Spinal cord (tissue), 9 donors: ENCODE measurements at regions not wholly inside any gene's neighbourhood (a gene's known extent, or its start where the extent isn't known, plus 50 kb on each side); places are given as distances from the start of the nearest gene placed in this dataset.

Experiments used
- DNase-seq, 6 donors: peaks; one replicate each; pipeline versions ENCODE4 v3.0.0 to v3.0.0-alpha.2; 2013 to 2015; ENCODE audit warnings: low spot score in 6 of 6, low read depth in 4 of 6
- H3K27ac ChIP-seq: one replicate; pipeline ENCODE4 v1.5.1; 2013; ENCODE audit warnings: low read depth, low read length, control low read depth
- H3K27me3 ChIP-seq: one replicate; pipeline ENCODE4 v1.6.1; 2013; ENCODE audit warnings: low read length; ENCODE audit not compliant: control insufficient read depth, insufficient read depth
- H3K36me3 ChIP-seq: one replicate; pipeline ENCODE4 v1.6.1; 2013; ENCODE audit warnings: low read length; ENCODE audit not compliant: control insufficient read depth, insufficient read depth
- H3K4me1 ChIP-seq: one replicate; pipeline ENCODE4 v1.6.1; 2013; ENCODE audit warnings: low read length; ENCODE audit not compliant: control insufficient read depth, insufficient read depth
- H3K4me3 ChIP-seq: one replicate; pipeline ENCODE4 v1.5.1; 2013; ENCODE audit warnings: low read depth, low read length, control low read depth
- H3K9me3 ChIP-seq: one replicate; pipeline ENCODE4 v1.6.1; 2013; ENCODE audit warnings: low read length; ENCODE audit not compliant: control insufficient read depth, insufficient read depth
- WGBS: methylation state at CpG from one replicate; pipeline ENCODE4 v1.1.5; 2013; ENCODE audit warnings: missing lambda C conversion rate; ENCODE audit not compliant: insufficient coverage; 5-methylcytosine and 5-hydroxymethylcytosine counted together
- donor health status: healthy.

DNA sequence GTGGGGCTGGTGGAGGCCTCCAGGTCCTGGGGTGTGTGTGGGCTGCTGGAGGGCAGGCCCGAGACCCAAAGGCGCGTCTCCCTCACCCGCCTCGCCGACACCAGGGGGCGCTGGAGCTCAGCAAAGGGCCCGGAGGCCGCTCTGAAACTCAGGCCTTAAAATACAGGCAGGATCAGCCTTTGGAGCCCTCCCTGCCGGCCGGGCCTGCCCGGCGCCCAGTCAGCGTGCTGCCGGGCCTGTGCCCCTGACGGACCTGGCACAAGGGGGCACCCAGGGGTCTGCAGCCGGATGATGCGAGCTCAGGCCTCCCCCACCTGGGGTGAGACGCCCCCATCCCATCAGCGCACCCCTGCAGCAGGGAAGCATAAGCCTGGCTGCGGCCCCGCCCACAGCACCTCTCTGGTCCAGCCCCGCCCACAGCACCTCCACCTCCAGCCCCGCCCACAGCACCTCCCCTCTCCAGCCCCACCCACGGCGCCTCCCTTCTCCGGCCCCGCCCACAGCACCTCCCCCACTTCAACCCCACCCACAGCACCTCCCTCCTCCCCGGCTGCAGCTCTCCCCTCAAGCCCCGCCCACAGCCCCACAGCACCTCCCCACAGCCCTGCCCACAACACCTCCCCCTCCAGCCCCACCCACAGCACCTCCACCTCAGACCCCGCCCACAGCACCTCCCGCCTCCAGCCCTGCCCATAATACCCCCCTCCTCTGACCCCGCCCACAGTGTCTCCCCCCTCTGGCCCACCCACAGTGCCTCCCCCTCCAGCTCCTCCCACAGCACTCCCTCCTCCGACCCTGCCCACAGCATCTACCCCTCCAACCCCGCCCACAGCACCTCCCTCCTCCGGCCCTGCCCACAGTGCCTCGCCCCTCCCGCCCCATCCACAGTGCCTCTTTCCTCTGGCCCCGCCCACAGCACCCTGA is 92.8 kb upstream of the OTOS start:
- no peak overlapping the region for H3K27ac ChIP-seq
- no peaks in the 10 kb centered on the region for H3K27me3 ChIP-seq
- H3K4me1 ChIP-seq, result peaks cover 41% of the 10 kb centered on the region
- peaks cover 4% of the 10 kb centered on the region for H3K36me3 ChIP-seq
- DNase-seq, result peak in 2 of 6 donors; percentile 81 to 89
- peaks cover 4% of the 10 kb centered on the region for H3K9me3 ChIP-seq
- H3K4me3 ChIP-seq, result no peak overlapping the region
- WGBS, result 4% methylated on average over 28 of the region's 39 CpGs

- no peaks in the 10 kb centered on the region for H3K27me3 ChIP-seq
- WGBS, result 68% methylated on average over 14 of the region's 15 CpGs
- H3K27ac ChIP-seq, result no peak overlapping the region
- peaks cover 4% of the 10 kb centered on the region for H3K36me3 ChIP-seq
- DNase-seq, result no peak
- peaks cover 1% of the 10 kb centered on the region for H3K9me3 ChIP-seq
- no peak overlapping the region for H3K4me3 ChIP-seq
- peaks cover 41% of the 10 kb centered on the region for H3K4me1 ChIP-seq
Measured at GRCh38 chr2:240233885-240234502, 93.5 kb upstream of the OTOS start.

DNA sequence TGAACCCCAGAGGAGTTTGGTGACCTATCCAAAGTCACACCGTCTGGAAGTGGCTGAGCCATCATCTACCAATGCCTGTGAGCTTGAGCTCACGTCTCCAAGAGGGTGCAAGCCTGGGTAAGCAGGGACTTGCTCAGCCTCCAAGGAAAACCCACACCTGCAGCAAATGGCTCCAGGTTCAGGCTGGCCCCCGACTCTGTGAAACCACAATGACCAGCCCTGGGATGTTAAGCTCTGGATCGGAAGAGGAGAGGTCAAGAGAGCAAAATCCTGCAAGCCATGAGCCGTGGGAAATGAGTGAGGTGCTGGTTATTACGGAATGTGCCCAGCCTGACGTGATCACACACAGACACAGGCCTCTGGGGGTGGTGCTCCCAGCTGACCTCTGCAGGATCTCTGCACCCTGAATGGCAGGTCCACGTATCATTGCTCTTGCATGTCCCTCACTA is 94.1 kb upstream of the OTOS start:
- DNase-seq, result no peak
- peaks cover 4% of the 10 kb centered on the region for H3K36me3 ChIP-seq
- H3K4me3 ChIP-seq, result no peak overlapping the region
- 86% methylated on average over 8 of the region's 8 CpGs for WGBS
- no peak overlapping the region for H3K27ac ChIP-seq
- no peaks in the 10 kb centered on the region for H3K9me3 ChIP-seq
- peaks cover 41% of the 10 kb centered on the region for H3K4me1 ChIP-seq
- no peaks in the 10 kb centered on the region for H3K27me3 ChIP-seq

GRCh38 chr2:240235149-240235803 is 94.8 kb upstream of the OTOS start:
- DNase-seq, result no peak
- 93% methylated on average over 13 of the region's 17 CpGs for WGBS
- H3K4me1 ChIP-seq, result peaks cover 39% of the 10 kb centered on the region

DNA sequence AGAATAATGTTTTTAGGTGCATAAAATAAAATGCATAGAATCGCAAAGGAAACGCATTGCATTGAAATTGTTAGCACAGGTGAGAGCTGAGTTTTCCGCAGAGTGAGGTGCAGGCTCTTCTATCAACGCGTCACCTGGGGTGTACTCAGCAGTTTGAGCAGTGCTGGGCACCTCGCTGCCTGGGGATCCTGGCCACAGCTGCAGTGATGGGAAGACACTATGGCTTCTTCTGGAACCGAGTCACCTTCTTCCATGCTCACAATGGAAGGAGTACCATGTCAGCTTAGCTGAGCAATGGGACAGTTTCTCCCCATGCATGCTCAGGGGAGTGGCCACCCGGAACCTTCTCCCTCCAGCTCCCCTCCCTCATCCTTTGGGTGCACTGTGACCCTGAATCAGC is 95.4 kb upstream of the OTOS start:
- peaks cover 4% of the 10 kb centered on the region for H3K36me3 ChIP-seq
- 96% methylated on average over 8 of the region's 8 CpGs for WGBS
- H3K27me3 ChIP-seq, result no peaks in the 10 kb centered on the region
- no peaks in the 10 kb centered on the region for H3K9me3 ChIP-seq
- H3K4me3 ChIP-seq, result no peak overlapping the region
- DNase-seq, result no peak
- H3K4me1 ChIP-seq, result peaks cover 34% of the 10 kb centered on the region
- no peak overlapping the region for H3K27ac ChIP-seq

More at GRCh38 chr2:240235149-240235803, 94.8 kb upstream of the OTOS start:
- H3K27ac ChIP-seq, result no peak overlapping the region
- no peak overlapping the region for H3K4me3 ChIP-seq
- H3K36me3 ChIP-seq, result peaks cover 4% of the 10 kb centered on the region
- no peaks in the 10 kb centered on the region for H3K9me3 ChIP-seq
- no peaks in the 10 kb centered on the region for H3K27me3 ChIP-seq

GRCh38 chr2:240236217-240237111 is 96.0 kb upstream of the OTOS start:
- Histone ChIP-seq H3K4me3 (no peak overlapping the region), H3K36me3 (peaks cover 4% of the 10 kb centered on the region), H3K27ac (no peak overlapping the region), H3K9me3 (no peaks in the 10 kb centered on the region), H3K27me3 (no peaks in the 10 kb centered on the region), H3K4me1 (peaks cover 31% of the 10 kb centered on the region)
- DNase-seq, result peak in 1 of 6 donors; percentile 46
- WGBS, result 55% methylated on average over 8 of the region's 12 CpGs

DNA sequence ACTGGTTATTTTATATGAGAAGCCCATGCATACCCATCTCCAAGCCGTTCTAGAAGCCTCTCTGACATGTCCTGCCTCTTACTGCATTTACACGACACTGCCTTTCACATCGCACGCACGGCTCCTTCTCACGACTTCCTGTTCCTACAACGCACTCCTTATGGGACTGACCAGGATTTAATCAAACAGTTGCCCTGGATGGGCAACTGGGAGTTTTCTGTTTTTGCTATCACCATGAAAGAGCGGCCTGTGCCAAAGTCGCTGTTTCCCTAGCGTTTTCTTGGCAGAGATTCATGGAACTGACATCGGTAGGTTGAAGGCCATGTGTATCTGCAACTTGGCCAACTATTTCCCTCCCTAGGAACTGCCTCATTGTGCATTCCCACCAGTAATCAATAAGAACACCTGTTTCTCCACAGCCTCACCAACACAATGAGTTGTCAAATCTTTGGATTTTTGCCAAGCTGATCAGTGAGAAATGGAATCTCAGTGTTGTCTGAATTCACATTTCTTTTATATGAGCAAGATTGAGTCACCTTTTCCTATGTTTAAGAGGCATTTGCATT is 97.2 kb upstream of the OTOS start:
- Histone ChIP-seq H3K4me1 (peaks cover 19% of the 10 kb centered on the region), H3K27ac (peak overlapping the region; percentile 44)

GRCh38 chr2:240238201-240238600 is 97.7 kb upstream of the OTOS start:
- no peak for DNase-seq
- Histone ChIP-seq H3K27me3 (no peaks in the 10 kb centered on the region), H3K4me3 (no peak overlapping the region), H3K9me3 (no peaks in the 10 kb centered on the region), H3K36me3 (peaks cover 4% of the 10 kb centered on the region), H3K27ac (no peak overlapping the region), H3K4me1 (peaks cover 14% of the 10 kb centered on the region)
- 73% methylated on average over 1 of the region's 1 CpG for WGBS

More for the DNA sequence above, 97.2 kb upstream of the OTOS start:
- WGBS, result 32% methylated on average over 10 of the region's 11 CpGs
- Histone ChIP-seq H3K27me3 (no peaks in the 10 kb centered on the region), H3K9me3 (no peaks in the 10 kb centered on the region), H3K36me3 (peaks cover 4% of the 10 kb centered on the region), H3K4me3 (no peak overlapping the region)
- DNase-seq, result peak in 2 of 6 donors; percentile 80 to 92
